C4-2B (cell line): ENCODE measurements at regions not wholly inside any gene's neighbourhood (a gene's known extent, or its start where the extent isn't known, plus 50 kb on each side); places are given as distances from the start of the nearest gene placed in this dataset.

Source experiments
- ZFX ChIP-seq: fragments of 450-650 bp; IDR thresholded peaks from 2 replicates; pipeline ENCODE4 v1.6.1; 2017
- TF ChIP-seq, protein P1 (sequence below): fragments of 450-650 bp; conservative IDR thresholded peaks from 2 replicates; pipeline ENCODE4 v1.5.1; 2017; ENCODE audit warnings: mild to moderate bottlenecking

DNA sequence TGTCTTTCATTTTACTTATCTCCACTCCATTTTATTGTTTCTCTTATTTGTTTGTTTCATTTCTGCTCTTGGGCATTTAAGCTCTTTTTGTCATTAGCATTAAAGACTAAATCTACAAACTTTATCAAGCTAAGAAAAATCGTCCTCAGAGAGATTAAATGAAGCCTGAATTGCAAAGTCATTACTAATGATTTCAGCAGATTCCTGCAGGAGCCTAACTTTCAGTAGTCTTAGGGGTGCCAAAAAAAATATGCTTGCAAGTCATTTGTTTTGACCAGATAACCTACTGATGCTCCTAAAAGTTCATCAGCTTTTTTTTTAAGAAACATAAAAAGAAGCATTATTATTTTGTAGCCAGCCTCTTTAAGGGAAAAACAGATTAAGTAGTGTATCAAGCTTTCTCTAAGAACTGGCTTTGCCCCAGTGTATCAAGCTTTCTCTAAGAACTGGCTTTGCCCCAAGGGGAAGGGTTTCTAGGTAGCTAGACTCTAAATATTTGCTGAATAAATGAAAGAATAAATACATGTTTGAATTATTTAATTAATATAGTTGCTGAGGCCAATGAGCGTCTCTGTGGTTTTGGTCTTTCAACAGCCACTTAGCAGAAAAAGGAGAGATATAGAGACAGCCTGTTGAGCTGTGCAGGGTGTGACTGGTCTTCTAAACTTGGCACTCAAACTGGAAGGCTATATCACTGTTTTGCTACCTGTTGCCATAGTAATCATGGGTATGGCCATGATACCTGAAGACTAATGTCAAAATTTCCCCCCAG, 174.2 kb downstream of the BTC start:
- TF ChIP-seq, protein P1, sequence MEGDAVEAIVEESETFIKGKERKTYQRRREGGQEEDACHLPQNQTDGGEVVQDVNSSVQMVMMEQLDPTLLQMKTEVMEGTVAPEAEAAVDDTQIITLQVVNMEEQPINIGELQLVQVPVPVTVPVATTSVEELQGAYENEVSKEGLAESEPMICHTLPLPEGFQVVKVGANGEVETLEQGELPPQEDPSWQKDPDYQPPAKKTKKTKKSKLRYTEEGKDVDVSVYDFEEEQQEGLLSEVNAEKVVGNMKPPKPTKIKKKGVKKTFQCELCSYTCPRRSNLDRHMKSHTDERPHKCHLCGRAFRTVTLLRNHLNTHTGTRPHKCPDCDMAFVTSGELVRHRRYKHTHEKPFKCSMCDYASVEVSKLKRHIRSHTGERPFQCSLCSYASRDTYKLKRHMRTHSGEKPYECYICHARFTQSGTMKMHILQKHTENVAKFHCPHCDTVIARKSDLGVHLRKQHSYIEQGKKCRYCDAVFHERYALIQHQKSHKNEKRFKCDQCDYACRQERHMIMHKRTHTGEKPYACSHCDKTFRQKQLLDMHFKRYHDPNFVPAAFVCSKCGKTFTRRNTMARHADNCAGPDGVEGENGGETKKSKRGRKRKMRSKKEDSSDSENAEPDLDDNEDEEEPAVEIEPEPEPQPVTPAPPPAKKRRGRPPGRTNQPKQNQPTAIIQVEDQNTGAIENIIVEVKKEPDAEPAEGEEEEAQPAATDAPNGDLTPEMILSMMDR, result no peak
- TF ChIP-seq ZFX, result no peak
